Nephron progenitor cell (in vitro differentiated cells): ENCODE measurements at regions not wholly inside any gene's neighbourhood (a gene's known extent, or its start where the extent isn't known, plus 50 kb on each side); places are given as distances from the start of the nearest gene placed in this dataset.

Source experiments
- DNase-seq: peaks from one replicate; pipeline ENCODE4 v3.0.0; 2021
- H3K27ac Mint-ChIP-seq: 2 replicates; pipeline ENCODE4 v1.8.0; 2021; ENCODE audit warnings: mild to moderate bottlenecking, moderate library complexity, mixed read lengths
- H3K27me3 Mint-ChIP-seq: 2 replicates; pipeline ENCODE4 v1.8.0; 2021; ENCODE audit warnings: mild to moderate bottlenecking, low read depth, mixed read lengths; ENCODE audit not compliant: poor library complexity
- H3K36me3 Mint-ChIP-seq: 2 replicates; pipeline ENCODE4 v1.8.0; 2021; ENCODE audit warnings: low read depth, mixed read lengths
- H3K4me1 Mint-ChIP-seq: 2 replicates; pipeline ENCODE4 v1.8.0; 2021; ENCODE audit warnings: mixed read lengths
- H3K4me3 Mint-ChIP-seq: 2 replicates; pipeline ENCODE4 v1.8.0; 2021; ENCODE audit warnings: mild to moderate bottlenecking, moderate library complexity, mixed read lengths
- H3K9me3 Mint-ChIP-seq: 2 replicates; pipeline ENCODE4 v1.8.0; 2021; ENCODE audit warnings: mild to moderate bottlenecking, moderate library complexity, mixed read lengths
- TF ChIP-seq, protein P1 (sequence below): fragments of 200-600 bp; sonication (generic); IDR thresholded peaks from 2 replicates; pipeline ENCODE4 v1.5.0; 2021; ENCODE audit warnings: antibody characterized with exemption

DNA sequence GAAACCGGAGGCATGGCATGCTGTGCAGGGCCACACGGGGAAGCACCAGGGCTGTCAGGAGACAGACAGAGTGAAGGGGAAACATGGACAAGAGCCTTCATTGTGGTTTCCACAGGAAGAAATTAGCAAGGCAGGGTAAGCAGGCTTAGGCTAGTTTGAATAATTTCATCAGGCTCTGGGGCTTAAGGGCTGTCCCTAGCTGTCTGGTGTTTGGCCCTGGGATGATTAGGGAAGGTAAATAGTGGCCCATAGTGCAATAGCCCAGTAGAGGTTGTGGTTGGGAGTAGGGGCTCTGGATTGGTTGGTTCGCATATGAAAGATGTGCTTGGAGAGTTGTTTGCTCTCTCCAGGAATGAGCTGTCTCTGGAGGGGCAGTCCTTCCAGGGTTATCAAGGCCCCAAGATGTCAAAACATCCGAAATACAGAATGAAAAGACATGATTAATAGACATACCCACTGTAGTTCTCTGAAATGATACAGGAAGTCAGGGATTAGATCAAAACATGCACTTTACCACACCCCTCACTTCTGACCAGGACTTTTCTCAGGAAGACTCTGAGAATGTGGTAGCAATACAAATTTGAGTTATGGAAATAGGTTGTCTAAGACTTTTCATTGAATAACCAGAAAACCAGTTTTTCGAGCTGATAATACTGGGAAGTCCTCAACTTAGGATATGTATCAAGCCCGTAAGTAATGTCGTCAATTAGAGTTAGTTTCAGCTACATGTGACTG, 224.9 kb upstream of the NFE2L3 start:
- Mint-ChIP-seq H3K36me3 (no peaks in the 10 kb centered on the region), H3K27me3 (no peaks in the 10 kb centered on the region), H3K4me1 (no peaks in the 10 kb centered on the region), H3K27ac (no peak overlapping the region), H3K9me3 (peaks cover 13% of the 10 kb centered on the region), H3K4me3 (no peak overlapping the region)
- TF ChIP-seq, protein P1, sequence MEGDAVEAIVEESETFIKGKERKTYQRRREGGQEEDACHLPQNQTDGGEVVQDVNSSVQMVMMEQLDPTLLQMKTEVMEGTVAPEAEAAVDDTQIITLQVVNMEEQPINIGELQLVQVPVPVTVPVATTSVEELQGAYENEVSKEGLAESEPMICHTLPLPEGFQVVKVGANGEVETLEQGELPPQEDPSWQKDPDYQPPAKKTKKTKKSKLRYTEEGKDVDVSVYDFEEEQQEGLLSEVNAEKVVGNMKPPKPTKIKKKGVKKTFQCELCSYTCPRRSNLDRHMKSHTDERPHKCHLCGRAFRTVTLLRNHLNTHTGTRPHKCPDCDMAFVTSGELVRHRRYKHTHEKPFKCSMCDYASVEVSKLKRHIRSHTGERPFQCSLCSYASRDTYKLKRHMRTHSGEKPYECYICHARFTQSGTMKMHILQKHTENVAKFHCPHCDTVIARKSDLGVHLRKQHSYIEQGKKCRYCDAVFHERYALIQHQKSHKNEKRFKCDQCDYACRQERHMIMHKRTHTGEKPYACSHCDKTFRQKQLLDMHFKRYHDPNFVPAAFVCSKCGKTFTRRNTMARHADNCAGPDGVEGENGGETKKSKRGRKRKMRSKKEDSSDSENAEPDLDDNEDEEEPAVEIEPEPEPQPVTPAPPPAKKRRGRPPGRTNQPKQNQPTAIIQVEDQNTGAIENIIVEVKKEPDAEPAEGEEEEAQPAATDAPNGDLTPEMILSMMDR, result no peak
- DNase-seq, result no peak

DNA sequence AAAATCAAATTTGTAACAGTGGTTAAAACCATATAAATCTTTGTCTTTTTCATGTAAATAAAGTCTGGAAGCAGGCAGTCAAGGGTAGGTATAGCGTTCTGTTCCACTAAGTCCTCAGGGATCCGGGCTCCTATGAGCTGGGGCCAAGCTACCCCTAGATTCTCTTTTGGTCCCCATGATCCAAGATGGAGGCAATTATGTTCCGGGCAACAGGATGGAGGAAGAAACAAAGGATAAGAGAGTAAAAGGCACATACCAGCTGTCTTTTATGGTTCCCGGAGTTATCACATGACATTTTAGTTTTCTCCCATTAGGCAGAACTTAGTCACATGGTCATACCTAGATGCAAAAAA, 224.4 kb upstream of the NFE2L3 start:
- no peaks in the 10 kb centered on the region for H3K4me1 Mint-ChIP-seq
- DNase-seq, result no peak
- peaks cover under 1% of the 10 kb centered on the region for H3K36me3 Mint-ChIP-seq
- H3K27ac Mint-ChIP-seq, result no peak overlapping the region
- no peak overlapping the region for H3K4me3 Mint-ChIP-seq
- H3K9me3 Mint-ChIP-seq, result peaks cover 15% of the 10 kb centered on the region
- H3K27me3 Mint-ChIP-seq, result no peaks in the 10 kb centered on the region
- TF ChIP-seq, protein P1, result no peak

DNA sequence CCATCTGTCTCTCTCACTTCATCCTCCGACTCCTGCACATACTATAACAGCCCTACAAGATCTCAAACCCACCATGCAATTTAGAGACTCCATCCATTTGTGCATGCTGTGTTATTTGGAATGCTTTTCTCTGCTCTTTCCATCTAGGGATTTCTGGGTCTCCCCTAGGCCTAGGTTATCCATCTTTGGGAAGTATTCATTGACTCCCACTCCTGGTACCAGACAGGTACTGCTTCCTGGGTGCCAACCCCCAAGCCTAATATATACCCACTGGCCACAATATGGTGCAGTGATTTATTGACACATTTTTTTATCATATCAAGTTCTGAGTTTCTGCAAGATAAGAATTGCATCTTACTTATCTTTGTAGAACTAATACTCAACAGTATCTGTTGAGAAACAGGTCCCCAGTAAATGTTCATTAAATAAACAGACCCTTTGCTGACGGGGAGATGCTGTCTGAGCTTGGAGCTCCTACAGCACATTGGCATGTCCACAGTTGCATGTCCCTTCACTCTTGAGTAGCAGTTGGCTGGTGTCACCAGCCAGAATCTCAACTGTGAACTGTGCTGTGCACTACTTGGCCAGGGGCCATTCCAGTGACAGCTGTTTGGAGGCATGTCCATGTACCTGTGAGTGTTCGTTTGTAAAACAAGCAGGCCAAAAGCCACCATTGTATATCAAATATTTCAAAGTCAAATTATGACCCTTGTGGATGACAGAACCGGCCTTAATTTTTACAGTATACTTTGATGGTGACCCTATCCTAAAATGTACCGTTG, 223.3 kb upstream of the NFE2L3 start:
- Mint-ChIP-seq H3K27me3 (no peaks in the 10 kb centered on the region), H3K9me3 (peaks cover 26% of the 10 kb centered on the region), H3K4me1 (no peaks in the 10 kb centered on the region), H3K36me3 (peaks cover 6% of the 10 kb centered on the region), H3K27ac (no peak overlapping the region), H3K4me3 (no peak overlapping the region)
- TF ChIP-seq, protein P1, result no peak
- no peak for DNase-seq

DNA sequence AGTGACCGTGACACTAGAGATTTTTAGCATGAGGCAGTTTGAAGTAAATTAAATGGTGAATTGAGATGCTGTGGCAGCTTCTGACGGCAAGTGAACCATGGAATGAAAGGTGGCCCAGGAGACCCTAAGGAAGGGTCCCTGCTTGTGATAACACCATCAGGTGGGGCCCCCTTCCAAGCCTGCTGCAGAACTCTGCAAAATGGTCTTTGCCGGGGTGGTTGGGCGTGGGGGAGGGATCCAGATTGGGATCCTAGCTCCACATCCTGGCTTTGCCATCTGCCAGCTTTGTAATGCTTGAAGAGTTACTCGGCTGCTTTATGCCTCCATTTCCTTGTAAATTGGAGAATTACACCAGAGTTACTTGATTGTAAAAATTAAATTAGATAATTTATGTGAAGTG, 222.6 kb upstream of the NFE2L3 start:
- H3K4me3 Mint-ChIP-seq, result no peak overlapping the region
- TF ChIP-seq, protein P1, result no peak
- DNase-seq, result no peak
- peaks cover 10% of the 10 kb centered on the region for H3K36me3 Mint-ChIP-seq
- no peak overlapping the region for H3K27ac Mint-ChIP-seq
- no peaks in the 10 kb centered on the region for H3K4me1 Mint-ChIP-seq
- H3K9me3 Mint-ChIP-seq, result peaks cover 33% of the 10 kb centered on the region
- no peaks in the 10 kb centered on the region for H3K27me3 Mint-ChIP-seq

DNA sequence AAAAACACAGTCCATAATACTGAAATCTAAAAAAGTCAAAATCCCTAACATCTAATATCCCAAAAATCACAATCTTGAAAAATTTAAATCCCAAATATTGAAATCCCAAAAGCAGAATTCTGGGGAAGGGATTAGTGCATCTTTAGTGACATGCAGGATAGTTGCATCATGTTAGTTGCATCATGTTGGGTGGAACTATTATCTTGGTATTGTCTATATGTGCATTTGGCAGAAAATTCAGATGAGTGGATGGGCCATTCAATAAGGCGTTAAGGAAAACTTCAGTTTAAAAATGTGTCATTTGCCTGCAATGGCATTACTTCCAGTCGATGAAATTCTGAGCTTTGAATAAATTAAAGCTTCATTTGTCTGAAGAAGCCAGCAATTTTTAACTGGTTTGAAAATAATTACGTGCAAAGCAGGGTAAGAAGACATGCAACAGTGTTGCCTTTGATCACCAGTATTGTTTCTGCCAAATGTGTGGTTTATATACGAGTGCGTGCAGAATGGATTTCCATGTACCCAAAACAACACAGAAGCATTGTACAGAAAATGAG, 221.4 kb upstream of the NFE2L3 start:
- no peaks in the 10 kb centered on the region for H3K4me1 Mint-ChIP-seq
- H3K9me3 Mint-ChIP-seq, result peaks cover 45% of the 10 kb centered on the region
- TF ChIP-seq, protein P1, result no peak
- DNase-seq, result no peak
- H3K27me3 Mint-ChIP-seq, result peaks cover 4% of the 10 kb centered on the region
- no peak overlapping the region for H3K27ac Mint-ChIP-seq
- no peak overlapping the region for H3K4me3 Mint-ChIP-seq
- peaks cover 13% of the 10 kb centered on the region for H3K36me3 Mint-ChIP-seq
